WERI-Rb-1 (cell line): ENCODE measurements at regions not wholly inside any gene's neighbourhood (a gene's known extent, or its start where the extent isn't known, plus 50 kb on each side); places are given as distances from the start of the nearest gene placed in this dataset.

Source experiments
- DNase-seq: peaks from one replicate; pipeline ENCODE4 v3.0.0-alpha.2; 2020
- H3K27ac ChIP-seq: fragments of 250-450 bp; sonication (Bioruptor Pico); 2 replicates; pipeline ENCODE4 v1.5.1; 2020; ENCODE audit warnings: mild to moderate bottlenecking, moderate library complexity
- H3K27me3 ChIP-seq: fragments of 250-450 bp; sonication (Bioruptor Pico); 2 replicates; pipeline ENCODE4 v1.5.1; 2021; ENCODE audit warnings: mild to moderate bottlenecking, low read depth, moderate library complexity; ENCODE audit not compliant: insufficient read depth, severe bottlenecking
- H3K36me3 ChIP-seq: fragments of 250-450 bp; sonication (Bioruptor Pico); 2 replicates; pipeline ENCODE4 v1.5.1; 2020; ENCODE audit warnings: mild to moderate bottlenecking, moderate library complexity
- H3K4me3 ChIP-seq: 2 replicates; pipeline ENCODE4 v1.5.1; 2011; ENCODE audit warnings: low read depth, mild to moderate bottlenecking, control low read depth, low read length
- H3K9me3 ChIP-seq: fragments of 250-450 bp; sonication (Bioruptor Pico); 2 replicates; pipeline ENCODE4 v1.5.1; 2021; ENCODE audit warnings: mild to moderate bottlenecking, moderate library complexity; ENCODE audit not compliant: severe bottlenecking
- TF ChIP-seq, protein P1 (sequence below): IDR thresholded peaks from 2 replicates; pipeline ENCODE4 v1.5.1; 2011; ENCODE audit warnings: low read depth, mild to moderate bottlenecking, control low read depth, inconsistent platforms, low read length

DNA sequence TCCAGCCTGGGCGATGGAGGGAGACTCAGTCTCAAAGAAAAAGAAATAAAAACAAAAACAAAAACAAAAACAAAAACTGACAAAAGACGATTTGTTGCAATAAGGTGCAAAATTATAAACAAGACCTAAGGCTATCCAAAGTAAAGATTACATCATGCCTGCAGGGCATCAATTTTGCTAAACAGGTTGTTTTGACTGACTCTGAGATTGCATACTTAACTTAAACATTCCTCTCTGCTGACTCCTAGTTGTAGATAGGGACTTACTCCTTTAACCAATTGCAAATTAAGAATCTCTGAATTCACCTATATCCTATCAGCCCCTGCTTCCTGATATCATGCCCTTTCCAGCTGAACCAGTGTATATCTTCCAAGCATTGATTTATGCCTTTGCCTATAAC, 2687.3 kb downstream of the PCDH7 start:
- Histone ChIP-seq H3K4me3 (no peak overlapping the region), H3K36me3 (no peaks in the 10 kb centered on the region), H3K27ac (no peak overlapping the region), H3K27me3 (no peaks in the 10 kb centered on the region), H3K9me3 (no peaks in the 10 kb centered on the region)
- no peak for DNase-seq
- TF ChIP-seq, protein P1, sequence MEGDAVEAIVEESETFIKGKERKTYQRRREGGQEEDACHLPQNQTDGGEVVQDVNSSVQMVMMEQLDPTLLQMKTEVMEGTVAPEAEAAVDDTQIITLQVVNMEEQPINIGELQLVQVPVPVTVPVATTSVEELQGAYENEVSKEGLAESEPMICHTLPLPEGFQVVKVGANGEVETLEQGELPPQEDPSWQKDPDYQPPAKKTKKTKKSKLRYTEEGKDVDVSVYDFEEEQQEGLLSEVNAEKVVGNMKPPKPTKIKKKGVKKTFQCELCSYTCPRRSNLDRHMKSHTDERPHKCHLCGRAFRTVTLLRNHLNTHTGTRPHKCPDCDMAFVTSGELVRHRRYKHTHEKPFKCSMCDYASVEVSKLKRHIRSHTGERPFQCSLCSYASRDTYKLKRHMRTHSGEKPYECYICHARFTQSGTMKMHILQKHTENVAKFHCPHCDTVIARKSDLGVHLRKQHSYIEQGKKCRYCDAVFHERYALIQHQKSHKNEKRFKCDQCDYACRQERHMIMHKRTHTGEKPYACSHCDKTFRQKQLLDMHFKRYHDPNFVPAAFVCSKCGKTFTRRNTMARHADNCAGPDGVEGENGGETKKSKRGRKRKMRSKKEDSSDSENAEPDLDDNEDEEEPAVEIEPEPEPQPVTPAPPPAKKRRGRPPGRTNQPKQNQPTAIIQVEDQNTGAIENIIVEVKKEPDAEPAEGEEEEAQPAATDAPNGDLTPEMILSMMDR = no peak

DNA sequence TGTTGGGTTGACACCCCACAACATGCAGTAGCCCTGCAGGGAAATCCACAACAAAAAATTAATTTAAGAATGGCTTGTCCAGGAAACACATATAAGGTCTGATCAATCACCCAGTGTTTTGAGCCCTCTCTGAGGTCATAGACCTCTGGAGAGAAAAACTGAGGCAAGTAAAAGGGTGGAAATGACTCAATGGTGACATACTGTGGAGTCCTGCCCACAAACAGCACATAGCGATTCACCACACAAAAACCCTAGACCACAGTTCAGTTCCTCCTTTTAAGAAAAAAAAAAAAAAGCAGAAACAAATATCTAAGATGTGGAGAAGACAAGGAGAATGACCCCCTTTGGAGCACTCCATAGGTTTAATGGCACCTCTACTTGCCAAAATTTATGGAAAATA, 2691.0 kb downstream of the PCDH7 start:
- TF ChIP-seq, protein P1 = no peak
- Histone ChIP-seq H3K36me3 (no peaks in the 10 kb centered on the region), H3K27me3 (no peaks in the 10 kb centered on the region), H3K27ac (no peak overlapping the region), H3K9me3 (peaks cover 6% of the 10 kb centered on the region), H3K4me3 (no peak overlapping the region)
- no peak for DNase-seq

DNA sequence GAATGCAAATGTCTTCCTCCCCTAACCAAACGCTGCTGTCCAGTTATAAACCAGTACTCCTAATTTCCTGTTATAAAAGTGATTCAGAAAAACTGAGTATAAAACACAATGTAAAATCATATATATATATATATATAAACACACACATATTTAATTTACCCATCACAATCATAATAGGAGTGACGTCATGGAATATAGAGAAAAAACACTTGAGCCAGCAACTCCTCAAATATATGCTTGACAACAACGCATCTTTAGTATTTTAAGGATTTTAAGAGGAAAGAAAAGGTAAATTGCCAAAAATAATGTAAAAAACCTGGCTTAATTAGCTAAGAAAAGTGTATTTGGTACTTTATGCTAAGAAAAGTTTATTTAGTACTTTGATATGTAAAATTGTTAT, 2701.7 kb downstream of the PCDH7 start:
- Histone ChIP-seq H3K36me3 (no peaks in the 10 kb centered on the region), H3K9me3 (no peaks in the 10 kb centered on the region), H3K27me3 (no peaks in the 10 kb centered on the region), H3K4me3 (no peak overlapping the region), H3K27ac (no peak overlapping the region)
- DNase-seq = no peak
- TF ChIP-seq, protein P1 = no peak

DNA sequence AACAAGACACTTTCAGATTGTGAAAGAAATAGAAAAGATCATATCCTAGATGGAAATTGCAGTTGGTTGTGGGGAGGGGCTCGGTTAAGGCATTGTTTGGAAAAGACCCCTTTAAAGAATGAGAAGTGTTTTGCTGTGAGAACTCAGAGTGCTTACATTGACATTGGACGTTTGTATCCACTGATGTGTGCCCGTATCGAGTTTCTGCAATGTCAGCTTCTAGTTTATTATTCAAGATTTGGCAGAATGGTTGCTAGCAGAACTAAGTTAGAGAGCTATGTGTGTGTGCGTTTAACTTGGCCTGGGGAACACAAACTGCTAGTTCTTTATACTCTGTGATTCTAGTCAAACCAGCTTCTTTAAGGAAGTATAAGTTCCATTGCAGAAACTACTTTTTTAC, 2702.5 kb downstream of the PCDH7 start:
- Histone ChIP-seq H3K9me3 (no peaks in the 10 kb centered on the region), H3K27me3 (no peaks in the 10 kb centered on the region), H3K4me3 (no peak overlapping the region), H3K36me3 (no peaks in the 10 kb centered on the region), H3K27ac (no peak overlapping the region)
- DNase-seq = no peak
- TF ChIP-seq, protein P1 = no peak

DNA sequence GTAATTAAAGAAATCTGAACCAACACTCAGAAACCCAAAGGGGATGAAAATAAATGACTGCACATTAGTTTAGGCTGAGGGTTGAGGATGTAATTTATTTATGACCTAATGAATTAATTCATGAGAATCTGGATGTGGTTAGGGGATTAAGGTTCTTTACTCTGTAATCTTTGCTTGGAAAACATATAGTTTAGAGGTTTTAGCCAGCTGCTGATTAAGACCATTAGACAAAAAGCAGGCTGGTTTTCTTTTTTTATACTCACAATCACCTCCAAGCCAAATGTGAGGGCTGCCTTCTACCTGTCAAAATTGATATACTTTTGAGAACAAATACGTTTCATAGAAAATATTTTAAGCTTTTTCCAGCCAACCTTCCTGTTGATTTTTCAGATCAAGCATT, 2705.8 kb downstream of the PCDH7 start:
- TF ChIP-seq, protein P1 = no peak
- Histone ChIP-seq H3K36me3 (no peaks in the 10 kb centered on the region), H3K27me3 (no peaks in the 10 kb centered on the region), H3K4me3 (no peak overlapping the region), H3K27ac (peak overlapping the region; percentile 2; the same call in 1 of the 2 replicates), H3K9me3 (no peaks in the 10 kb centered on the region)
- DNase-seq = no peak

DNA sequence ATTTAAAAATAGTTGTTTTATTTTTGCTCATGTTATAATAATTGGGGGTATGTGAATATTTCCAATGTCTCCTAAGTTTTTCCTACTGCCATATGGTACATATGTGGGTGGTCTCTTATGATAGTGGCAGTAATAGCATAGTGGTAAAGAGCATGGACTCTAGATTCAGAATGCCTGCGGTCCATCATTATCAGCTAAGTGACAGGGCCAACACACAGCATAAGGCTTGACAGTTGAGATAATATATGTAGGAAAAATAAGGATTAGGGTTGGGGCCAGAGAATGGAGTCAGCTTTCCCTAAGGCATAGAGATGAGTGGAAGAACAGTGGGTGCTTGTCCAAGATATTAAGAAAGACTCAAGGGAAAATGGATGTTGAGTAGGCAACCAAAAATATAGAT, 2707.5 kb downstream of the PCDH7 start:
- Histone ChIP-seq H3K36me3 (no peaks in the 10 kb centered on the region), H3K27me3 (no peaks in the 10 kb centered on the region), H3K9me3 (no peaks in the 10 kb centered on the region), H3K27ac (peak overlapping the region; percentile 34), H3K4me3 (no peak overlapping the region)
- DNase-seq = peak; percentile 41
- TF ChIP-seq, protein P1 = no peak
